Upper lobe of left lung (tissue), 6 donors: ENCODE measurements at regions not wholly inside any gene's neighbourhood (a gene's known extent, or its start where the extent isn't known, plus 50 kb on each side); places are given as distances from the start of the nearest gene placed in this dataset.
A peak's percentile ranks its signal among the peaks of the same experiment; 100 is the strongest.

ENCODE experiments used
- ATAC-seq, 2 donors: fragments of 200-7000 bp; cut with Tn5 transposase; one replicate each; pipeline ENCODE4 v1.9.1; 2022; ENCODE audit warnings: mild to moderate bottlenecking in 2 of 2, moderate library complexity in 2 of 2; ENCODE audit not compliant: low FRiP score in 2 of 2
- DNase-seq, 2 donors: peaks; one replicate each; pipeline ENCODE4 v3.0.0-alpha.2; 2019 to 2020
- H3K27ac ChIP-seq, 4 donors: fragments of 200-600 bp; sonication (generic); one replicate each; pipeline ENCODE4 v1.5.1; 2016 to 2019
- H3K27me3 ChIP-seq, 4 donors: fragments of 200-600 bp; sonication (generic); one replicate each; pipeline ENCODE4 v1.5.1; 2017 to 2019
- H3K36me3 ChIP-seq, 4 donors: fragments of 200-600 bp; sonication (generic); one replicate each; pipeline ENCODE4 v1.5.1; 2016 to 2019
- H3K4me1 ChIP-seq, 4 donors: fragments of 200-600 bp; sonication (generic); one replicate each; pipeline ENCODE4 v1.5.1; 2018 to 2019
- H3K4me3 ChIP-seq, 4 donors: fragments of 200-600 bp; sonication (generic); one replicate each; pipeline ENCODE4 v1.5.1; 2017 to 2019; ENCODE audit warnings: mild to moderate bottlenecking in 2 of 4, moderate library complexity in 1 of 4
- H3K9me3 ChIP-seq, 4 donors: fragments of 200-600 bp; sonication (generic); one replicate each; pipeline ENCODE4 v1.5.1; 2018 to 2019
- CTCF ChIP-seq, 6 experiments: fragments of 450-650 bp in 4 of 6; fragments of 200-600 bp in 2 of 6; sonication (generic) in 2 of 6; IDR thresholded peaks; one replicate each; pipeline ENCODE4 v1.5.1; 2016 to 2019; ENCODE audit warnings: antibody characterized with exemption in 6 of 6
- EP300 ChIP-seq, 4 donors: sonication (generic); formaldehyde crosslinking; IDR thresholded peaks; one replicate each; pipeline ENCODE4 v1.5.1; 2017; ENCODE audit warnings: antibody characterized with exemption in 4 of 4, control low read depth in 2 of 4
- POLR2A ChIP-seq, 4 donors: fragments of 450-650 bp; IDR thresholded peaks; one replicate each; pipeline ENCODE4 v1.5.1; 2016 to 2017; ENCODE audit warnings: antibody characterized with exemption in 4 of 4, mild to moderate bottlenecking in 2 of 4
- POLR2AphosphoS5 ChIP-seq, 2 donors: sonication (generic); formaldehyde crosslinking; IDR thresholded peaks; one replicate each; pipeline ENCODE4 v1.5.1; 2017; ENCODE audit warnings: antibody characterized with exemption in 2 of 2
- WGBS, 2 donors: methylation state at CpG; one replicate each; pipeline ENCODE4 v1.1.5; 2017 to 2018; 5-methylcytosine and 5-hydroxymethylcytosine counted together
- donor health status: DM: no; HTN: no; CAD: no; lungs with moderate emphysema.
- donor health status: DM: no; HTN: yes; CAD: no; lungs with severe emphysema.

GRCh38 chr5:40029711-40030495 is 605.1 kb upstream of the DAB2 start:
- no peaks in the 10 kb centered on the region for H3K36me3 ChIP-seq
- H3K27me3 ChIP-seq: no peaks in the 10 kb centered on the region
- no peak for TF ChIP-seq CTCF (IDR thresholded peaks at IDR 0.05)
- TF ChIP-seq POLR2AphosphoS5 (IDR thresholded peaks at IDR 0.05): no peak
- no peak for TF ChIP-seq EP300 (IDR thresholded peaks at IDR 0.05)
- TF ChIP-seq POLR2A (IDR thresholded peaks at IDR 0.05): no peak
- H3K4me1 ChIP-seq: no peaks in the 10 kb centered on the region
- H3K9me3 ChIP-seq: no peaks in the 10 kb centered on the region
- DNase-seq (no peak), ATAC-seq (no peak)
- no peak overlapping the region for H3K27ac ChIP-seq
- H3K4me3 ChIP-seq: no peak overlapping the region
- WGBS, 2 donors: 83 to 84% methylated on average over 5 of the region's 5 CpGs

- no peaks in the 10 kb centered on the region for H3K9me3 ChIP-seq
- TF ChIP-seq POLR2AphosphoS5 (IDR thresholded peaks at IDR 0.05) (no peak), POLR2A (IDR thresholded peaks at IDR 0.05) (no peak), EP300 (IDR thresholded peaks at IDR 0.05) (no peak)
- no peaks in the 10 kb centered on the region for H3K27me3 ChIP-seq
- no peaks in the 10 kb centered on the region for H3K4me1 ChIP-seq
- 91 to 93% methylated on average over 4 of the region's 4 CpGs for WGBS, 2 donors
- no peak for DNase-seq
- no peak for ATAC-seq
- no peak overlapping the region for H3K4me3 ChIP-seq
- H3K36me3 ChIP-seq: no peaks in the 10 kb centered on the region
- no peak overlapping the region for H3K27ac ChIP-seq
Measured at GRCh38 chr5:40027400-40027799, 602.6 kb upstream of the DAB2 start.

- no peak overlapping the region for H3K4me3 ChIP-seq
- no peaks in the 10 kb centered on the region for H3K36me3 ChIP-seq
- 68 to 70% methylated on average over 3 of the region's 3 CpGs for WGBS, 2 donors
- ATAC-seq: no peak
- no peaks in the 10 kb centered on the region for H3K9me3 ChIP-seq
- no peak overlapping the region for H3K27ac ChIP-seq
- no peak for DNase-seq
- H3K4me1 ChIP-seq: no peaks in the 10 kb centered on the region
- TF ChIP-seq POLR2A (IDR thresholded peaks at IDR 0.05): no peak
- TF ChIP-seq CTCF (IDR thresholded peaks at IDR 0.05): no peak
- TF ChIP-seq POLR2AphosphoS5 (IDR thresholded peaks at IDR 0.05): no peak
- no peak for TF ChIP-seq EP300 (IDR thresholded peaks at IDR 0.05)
- no peaks in the 10 kb centered on the region for H3K27me3 ChIP-seq
Measured at GRCh38 chr5:40025586-40025985, 600.8 kb upstream of the DAB2 start.

- TF ChIP-seq CTCF (IDR thresholded peaks at IDR 0.05) (no peak), POLR2A (IDR thresholded peaks at IDR 0.05) (no peak), EP300 (IDR thresholded peaks at IDR 0.05) (no peak), POLR2AphosphoS5 (IDR thresholded peaks at IDR 0.05) (no peak)
- 50 to 100% methylated on average over 1 of the region's 1 CpG for WGBS, 2 donors
- ATAC-seq: no peak
- no peaks in the 10 kb centered on the region for H3K9me3 ChIP-seq
- no peaks in the 10 kb centered on the region for H3K27me3 ChIP-seq
- DNase-seq: no peak
- no peaks in the 10 kb centered on the region for H3K36me3 ChIP-seq
- H3K27ac ChIP-seq: no peak overlapping the region
- H3K4me1 ChIP-seq: no peaks in the 10 kb centered on the region
- no peak overlapping the region for H3K4me3 ChIP-seq
Measured at GRCh38 chr5:40022057-40022456, 597.3 kb upstream of the DAB2 start.

- Histone ChIP-seq H3K36me3 (no peaks in the 10 kb centered on the region), H3K4me3 (no peak overlapping the region), H3K4me1 (no peaks in the 10 kb centered on the region), H3K9me3 (no peaks in the 10 kb centered on the region), H3K27ac (no peak overlapping the region), H3K27me3 (no peaks in the 10 kb centered on the region)
- no peak for DNase-seq
- TF ChIP-seq POLR2AphosphoS5 (IDR thresholded peaks at IDR 0.05) (no peak), CTCF (IDR thresholded peaks at IDR 0.05) (peak in 1 of 6 experiments; percentile 15), POLR2A (IDR thresholded peaks at IDR 0.05) (no peak), EP300 (IDR thresholded peaks at IDR 0.05) (no peak)
- WGBS, 2 donors: 78 to 82% methylated on average over 2 of the region's 2 CpGs
- ATAC-seq: no peak
Measured at GRCh38 chr5:40021007-40021406, 596.2 kb upstream of the DAB2 start.
